GM18526 (cell line): ENCODE measurements at regions not wholly inside any gene's neighbourhood (a gene's known extent, or its start where the extent isn't known, plus 50 kb on each side); places are given as distances from the start of the nearest gene placed in this dataset.

ENCODE experiments used
- POLR2A ChIP-seq: IDR thresholded peaks from 3 replicates; pipeline ENCODE4 v1.6.1; 2011; ENCODE audit not compliant: insufficient read length; ENCODE audit errors: extremely low read depth

DNA sequence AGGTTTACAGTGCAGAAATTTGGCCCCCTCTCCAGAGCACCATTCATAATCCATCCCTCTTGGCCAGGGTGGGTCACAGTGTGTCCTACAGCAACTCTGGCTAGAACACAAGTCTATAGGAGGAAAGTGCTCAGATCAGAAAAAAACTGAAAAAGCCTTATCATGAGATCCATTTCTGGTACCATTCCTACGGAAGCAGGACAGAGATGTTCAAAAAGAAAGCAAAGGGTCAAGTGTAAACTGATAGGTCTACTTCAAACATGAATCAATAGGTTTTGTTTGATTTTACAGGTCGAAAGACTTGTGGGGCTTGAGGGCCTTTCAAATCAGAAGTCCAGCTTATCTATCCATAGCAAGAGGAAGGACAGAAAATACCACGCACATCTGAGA is 326.4 kb downstream of the SOX9 start:
- TF ChIP-seq POLR2A: no peak

DNA sequence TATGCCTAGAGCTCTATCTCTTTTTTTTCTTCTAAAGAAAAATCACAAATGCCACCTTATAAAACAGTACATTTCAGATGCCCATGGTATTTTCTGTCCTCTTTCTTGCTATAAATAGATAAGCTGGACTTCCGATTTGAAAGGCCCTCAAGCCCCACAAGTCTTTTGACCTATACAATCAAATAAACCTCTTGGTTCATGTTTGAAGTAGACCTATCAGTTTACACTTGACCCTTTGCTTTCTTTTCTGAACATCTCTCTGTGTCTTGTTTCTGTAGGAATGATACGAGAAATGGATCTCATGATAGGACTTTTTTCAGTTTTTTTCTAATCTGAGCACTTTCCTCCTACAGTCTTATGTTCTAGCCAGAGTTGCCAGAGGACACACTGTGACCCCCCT is 327.2 kb downstream of the SOX9 start:
- no peak for TF ChIP-seq POLR2A

DNA sequence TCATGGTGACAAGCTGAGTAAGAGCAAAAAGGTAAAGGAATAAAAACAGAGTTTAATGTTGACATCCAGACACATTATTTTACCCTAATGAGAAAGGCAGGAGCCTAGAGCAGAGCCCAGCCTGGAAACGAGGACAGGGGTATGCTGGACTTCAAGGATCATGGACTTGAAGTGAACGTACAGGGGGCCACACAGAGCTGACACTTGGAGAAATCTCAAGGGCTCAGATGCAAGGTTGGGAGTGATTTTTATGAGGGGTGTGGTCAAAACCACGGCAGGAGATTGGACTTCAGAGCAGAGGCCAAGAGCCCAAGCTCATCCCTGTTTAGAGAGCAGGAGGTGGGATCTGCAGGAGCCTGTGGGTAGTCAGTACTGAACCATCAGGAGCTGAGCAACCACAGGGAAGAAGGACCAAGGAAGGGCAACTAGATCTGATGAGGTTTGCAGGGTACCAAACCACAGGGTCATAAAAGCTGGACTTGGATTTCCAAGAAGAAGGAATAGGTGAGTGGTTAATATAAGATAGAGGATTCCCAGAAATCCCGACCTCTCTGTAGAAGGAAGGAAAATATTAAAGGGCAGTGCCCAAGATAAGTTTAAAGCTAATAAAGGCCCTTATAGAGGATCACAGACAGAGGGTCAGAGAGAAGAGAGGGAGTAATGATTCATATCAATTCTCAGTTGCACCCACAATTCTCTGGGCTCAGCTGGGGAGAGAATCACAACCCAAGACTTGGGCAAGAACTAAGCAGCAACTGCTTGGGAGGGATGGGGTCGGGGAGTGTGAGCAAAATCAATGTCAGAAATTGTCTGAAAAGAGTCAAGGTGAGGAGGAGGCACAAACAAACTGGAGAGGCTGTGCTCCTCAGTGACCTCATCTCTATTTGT is 331.7 kb downstream of the SOX9 start:
- TF ChIP-seq POLR2A: no peak

- no peak for TF ChIP-seq POLR2A
Measured at GRCh38 chr17:72454342-72454741, 333.5 kb downstream of the SOX9 start.

- no peak for TF ChIP-seq POLR2A
Measured at GRCh38 chr17:72455562-72455961, 334.7 kb downstream of the SOX9 start.

DNA sequence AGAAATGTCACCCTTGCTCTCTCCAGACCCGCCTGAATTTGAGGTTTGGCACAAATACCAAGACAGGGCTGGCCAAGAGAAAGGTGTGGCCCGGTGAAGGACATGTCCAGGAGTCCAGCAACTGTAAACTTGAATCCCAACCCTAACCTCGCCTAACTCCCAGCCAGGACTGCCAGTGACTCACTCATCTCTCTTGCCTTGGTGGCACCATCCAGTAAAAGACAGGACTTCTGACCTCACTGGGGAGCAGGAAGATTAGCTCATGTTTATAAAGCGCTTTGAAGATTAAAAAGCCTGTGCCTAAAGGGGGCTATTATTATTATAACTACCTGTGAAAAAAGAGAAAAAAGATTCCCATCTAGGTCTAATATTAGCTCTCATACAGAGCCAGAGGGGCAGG is 335.3 kb downstream of the SOX9 start:
- no peak for TF ChIP-seq POLR2A

- TF ChIP-seq POLR2A: no peak
Measured at GRCh38 chr17:72457712-72458111, 336.9 kb downstream of the SOX9 start.

- no peak for TF ChIP-seq POLR2A
Measured at GRCh38 chr17:72458301-72458700, 337.5 kb downstream of the SOX9 start.

DNA sequence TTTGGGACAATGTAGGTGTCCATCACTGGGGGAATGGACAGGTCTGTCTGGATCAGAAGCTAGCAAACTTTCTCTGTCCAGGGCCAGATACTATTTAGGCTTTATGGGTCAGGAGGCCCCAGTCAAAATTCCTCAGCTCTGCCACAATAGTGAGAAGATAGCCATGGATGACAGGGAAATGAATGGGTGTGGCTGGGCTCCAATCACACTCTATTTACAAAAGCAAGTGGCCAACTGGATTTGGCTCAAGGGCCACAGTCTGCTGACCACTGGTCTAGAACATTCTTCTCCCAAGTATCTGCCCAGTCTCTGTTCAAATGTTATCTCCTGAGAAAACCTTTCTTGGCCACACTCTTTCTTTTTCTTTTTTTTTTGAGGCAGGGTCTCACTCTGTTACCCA is 339.9 kb downstream of the SOX9 start:
- TF ChIP-seq POLR2A: no peak

DNA sequence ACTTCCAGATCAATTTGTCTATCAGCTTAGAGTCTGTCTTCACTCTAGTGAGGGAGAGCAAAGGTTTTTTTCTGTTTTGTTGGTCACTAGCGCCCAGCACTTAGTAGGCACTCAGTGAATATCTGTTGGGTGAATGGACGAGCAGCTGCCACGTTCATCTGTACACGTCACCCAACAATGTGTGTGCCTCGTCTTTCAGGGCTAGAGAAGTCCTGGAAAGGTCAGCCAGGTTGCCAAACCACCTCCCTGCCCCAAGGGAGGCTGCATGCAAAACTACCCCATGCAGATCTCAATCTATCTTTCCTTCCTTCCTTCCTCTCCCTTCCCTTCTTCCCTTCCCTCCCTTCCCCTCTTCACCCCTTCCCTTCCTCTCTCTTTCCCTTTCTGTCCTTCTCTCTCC is 340.9 kb downstream of the SOX9 start:
- no peak for TF ChIP-seq POLR2A

GRCh38 chr17:72462407-72462806 is 341.6 kb downstream of the SOX9 start:
- TF ChIP-seq POLR2A: no peak

- TF ChIP-seq POLR2A: no peak
Measured at GRCh38 chr17:72462814-72463213, 342.0 kb downstream of the SOX9 start.

- TF ChIP-seq POLR2A: no peak
Measured at GRCh38 chr17:72463287-72464102, 342.7 kb downstream of the SOX9 start.

- TF ChIP-seq POLR2A: no peak
Measured at GRCh38 chr17:72465191-72466024, 344.6 kb downstream of the SOX9 start.

DNA sequence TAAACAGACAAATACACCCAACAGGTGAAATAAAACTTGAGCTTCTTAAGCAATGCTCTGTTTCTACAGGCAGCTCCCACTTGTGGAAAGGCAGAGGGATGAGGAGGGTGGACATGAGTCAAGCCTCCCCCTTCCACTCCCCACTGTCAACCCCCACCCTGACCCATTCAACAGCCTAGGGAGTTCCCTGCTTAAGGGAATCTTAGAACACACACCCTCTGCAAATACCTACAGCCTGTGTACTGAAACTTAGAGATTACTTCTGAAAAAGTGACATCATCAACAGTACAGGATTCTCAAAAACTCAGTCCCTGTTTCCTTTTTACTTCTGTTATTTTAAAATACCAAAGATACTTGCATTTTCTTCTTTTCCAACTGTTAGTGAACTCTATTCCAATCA is 345.4 kb downstream of the SOX9 start:
- TF ChIP-seq POLR2A: no peak
